ENCODE measurements at regions not wholly inside any gene's neighbourhood (a gene's known extent, or its start where the extent isn't known, plus 50 kb on each side); places are given as distances from the start of the nearest gene placed in this dataset.

GRCh38 chr2:196238836-196239380, 67.5 kb upstream of the STK17B start:
- no peak overlapping the region for H3K4me3 ChIP-seq
- peaks cover 15% of the 10 kb centered on the region for H3K9me3 ChIP-seq
- H3K9ac ChIP-seq: no peak overlapping the region
- no peak for TF ChIP-seq Cebpa-rat (IDR thresholded peaks at IDR 0.05)
- no peaks in the 10 kb centered on the region for H3K27me3 ChIP-seq
- peak overlapping the region; percentile 85 for H3K27ac ChIP-seq
- no peaks in the 10 kb centered on the region for H4K20me1 ChIP-seq
- H3K36me3 ChIP-seq: no peaks in the 10 kb centered on the region
- peak overlapping the region; percentile 81 for H3K4me2 ChIP-seq
- H3K4me1 ChIP-seq: peaks cover 76% of the 10 kb centered on the region

GRCh38 chr2:196239622-196240587, 68.5 kb upstream of the STK17B start:
- TF ChIP-seq Cebpa-rat (IDR thresholded peaks at IDR 0.05): no peak
- Histone ChIP-seq H3K27me3 (no peaks in the 10 kb centered on the region), H3K9me3 (peaks cover 15% of the 10 kb centered on the region), H4K20me1 (no peaks in the 10 kb centered on the region), H3K4me1 (peaks cover 72% of the 10 kb centered on the region), H3K9ac (peak overlapping the region; percentile 39; the same call in 1 of the 2 replicates), H3K27ac (peak overlapping the region; percentile 85), H3K4me2 (peak overlapping the region; percentile 81), H3K4me3 (peak overlapping the region; percentile 45; the same call in 1 of the 2 replicates), H3K36me3 (no peaks in the 10 kb centered on the region)

- Histone ChIP-seq H3K4me2 (peak overlapping the region; percentile 81), H3K36me3 (no peaks in the 10 kb centered on the region), H3K27me3 (no peaks in the 10 kb centered on the region), H3K4me1 (peaks cover 67% of the 10 kb centered on the region), H3K27ac (peak overlapping the region; percentile 71), H4K20me1 (no peaks in the 10 kb centered on the region), H3K4me3 (no peak overlapping the region; the same call in 1 of the 2 replicates), H3K9ac (no peak overlapping the region), H3K9me3 (peaks cover 15% of the 10 kb centered on the region)
- TF ChIP-seq Cebpa-rat (IDR thresholded peaks at IDR 0.05): no peak
Measured at GRCh38 chr2:196241175-196241574, 69.8 kb upstream of the STK17B start.

GRCh38 chr2:196242131-196242620, 70.8 kb upstream of the STK17B start:
- Histone ChIP-seq H3K27ac (peak overlapping the region; percentile 45; the same call in 1 of the 2 replicates), H3K36me3 (no peaks in the 10 kb centered on the region), H3K27me3 (no peaks in the 10 kb centered on the region), H3K4me2 (peak overlapping the region; percentile 81), H3K9ac (no peak overlapping the region), H3K9me3 (0 out of 2 replicates have a peak, but pooled peaks cover 7% of the 10 kb centered on the region), H3K4me1 (peaks cover 66% of the 10 kb centered on the region), H4K20me1 (no peaks in the 10 kb centered on the region), H3K4me3 (no peak overlapping the region)
- TF ChIP-seq Cebpa-rat (IDR thresholded peaks at IDR 0.05): no peak

- H3K4me2 ChIP-seq: no peak overlapping the region
- no peaks in the 10 kb centered on the region for H3K27me3 ChIP-seq
- no peak overlapping the region for H3K4me3 ChIP-seq
- no peak overlapping the region for H3K27ac ChIP-seq
- no peaks in the 10 kb centered on the region for H3K9me3 ChIP-seq
- H3K9ac ChIP-seq: no peak overlapping the region
- no peaks in the 10 kb centered on the region for H3K36me3 ChIP-seq
- TF ChIP-seq Cebpa-rat (IDR thresholded peaks at IDR 0.05): no peak
- H4K20me1 ChIP-seq: no peaks in the 10 kb centered on the region
- H3K4me1 ChIP-seq: peaks cover 50% of the 10 kb centered on the region
Measured at GRCh38 chr2:196244516-196244915, 73.1 kb upstream of the STK17B start.

GRCh38 chr2:196244966-196245365, 73.6 kb upstream of the STK17B start:
- H4K20me1 ChIP-seq: no peaks in the 10 kb centered on the region
- H3K27me3 ChIP-seq: no peaks in the 10 kb centered on the region
- no peak for TF ChIP-seq Cebpa-rat (IDR thresholded peaks at IDR 0.05)
- H3K9me3 ChIP-seq: no peaks in the 10 kb centered on the region
- no peak overlapping the region for H3K27ac ChIP-seq
- H3K4me1 ChIP-seq: peaks cover 50% of the 10 kb centered on the region
- H3K9ac ChIP-seq: no peak overlapping the region
- no peaks in the 10 kb centered on the region for H3K36me3 ChIP-seq
- H3K4me2 ChIP-seq: no peak overlapping the region
- H3K4me3 ChIP-seq: no peak overlapping the region

- Histone ChIP-seq H3K9me3 (no peaks in the 10 kb centered on the region), H3K4me3 (no peak overlapping the region), H3K36me3 (no peaks in the 10 kb centered on the region), H3K4me2 (no peak overlapping the region), H3K27me3 (no peaks in the 10 kb centered on the region), H3K9ac (no peak overlapping the region), H3K4me1 (peaks cover 46% of the 10 kb centered on the region), H4K20me1 (no peaks in the 10 kb centered on the region), H3K27ac (no peak overlapping the region)
- TF ChIP-seq Cebpa-rat (IDR thresholded peaks at IDR 0.05): no peak
Measured at GRCh38 chr2:196245378-196246140, 74.2 kb upstream of the STK17B start.

- Histone ChIP-seq H3K27me3 (no peaks in the 10 kb centered on the region), H3K9ac (no peak overlapping the region), H3K36me3 (no peaks in the 10 kb centered on the region), H3K4me3 (no peak overlapping the region), H4K20me1 (no peaks in the 10 kb centered on the region), H3K9me3 (no peaks in the 10 kb centered on the region), H3K27ac (no peak overlapping the region), H3K4me2 (no peak overlapping the region), H3K4me1 (peaks cover 28% of the 10 kb centered on the region)
- no peak for TF ChIP-seq Cebpa-rat (IDR thresholded peaks at IDR 0.05)
Measured at GRCh38 chr2:196247114-196247975, 76.0 kb upstream of the STK17B start.

- Histone ChIP-seq H3K27me3 (no peaks in the 10 kb centered on the region), H3K4me2 (no peak overlapping the region), H3K9me3 (no peaks in the 10 kb centered on the region), H3K9ac (no peak overlapping the region), H3K4me3 (no peak overlapping the region), H3K36me3 (no peaks in the 10 kb centered on the region), H3K4me1 (peaks cover 24% of the 10 kb centered on the region), H3K27ac (no peak overlapping the region), H4K20me1 (no peaks in the 10 kb centered on the region)
- no peak for TF ChIP-seq Cebpa-rat (IDR thresholded peaks at IDR 0.05)
Measured at GRCh38 chr2:196247976-196248280, 76.5 kb upstream of the STK17B start.
